Neural progenitor cell (in vitro differentiated cells): ENCODE measurements at regions not wholly inside any gene's neighbourhood (a gene's known extent, or its start where the extent isn't known, plus 50 kb on each side); places are given as distances from the start of the nearest gene placed in this dataset.

Source experiments
- EZH2phosphoT487 ChIP-seq: fragments of 200-600 bp; sonication (generic); IDR thresholded peaks from 2 replicates; pipeline ENCODE4 v1.6.1; 2017; ENCODE audit warnings: antibody characterized with exemption
- TF ChIP-seq, protein P1 (sequence below): fragments of 200-600 bp; sonication (generic); IDR thresholded peaks from 2 replicates; pipeline ENCODE4 v1.5.1; 2017; ENCODE audit warnings: antibody characterized with exemption, mild to moderate bottlenecking

DNA sequence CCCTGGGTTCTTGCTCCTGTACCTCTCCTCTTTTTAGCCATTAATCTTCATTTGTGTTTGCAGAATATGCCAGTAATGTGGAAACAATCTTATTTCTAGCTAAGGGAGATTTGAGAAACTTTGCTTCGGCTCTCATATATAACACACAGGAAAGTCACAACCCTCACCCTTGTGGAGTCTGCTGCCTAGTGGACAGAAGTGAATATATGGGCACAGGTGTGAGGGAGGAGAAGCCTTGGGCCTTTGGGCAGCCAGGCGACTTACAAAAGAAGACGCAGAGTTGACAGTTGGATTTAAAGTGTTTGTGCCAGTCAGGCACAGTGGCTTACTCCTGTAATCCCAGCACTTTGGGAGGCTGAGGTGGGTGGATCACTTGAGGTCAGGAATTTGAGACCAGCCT, 181.8 kb upstream of the TBL1XR1 start:
- TF ChIP-seq, protein P1, sequence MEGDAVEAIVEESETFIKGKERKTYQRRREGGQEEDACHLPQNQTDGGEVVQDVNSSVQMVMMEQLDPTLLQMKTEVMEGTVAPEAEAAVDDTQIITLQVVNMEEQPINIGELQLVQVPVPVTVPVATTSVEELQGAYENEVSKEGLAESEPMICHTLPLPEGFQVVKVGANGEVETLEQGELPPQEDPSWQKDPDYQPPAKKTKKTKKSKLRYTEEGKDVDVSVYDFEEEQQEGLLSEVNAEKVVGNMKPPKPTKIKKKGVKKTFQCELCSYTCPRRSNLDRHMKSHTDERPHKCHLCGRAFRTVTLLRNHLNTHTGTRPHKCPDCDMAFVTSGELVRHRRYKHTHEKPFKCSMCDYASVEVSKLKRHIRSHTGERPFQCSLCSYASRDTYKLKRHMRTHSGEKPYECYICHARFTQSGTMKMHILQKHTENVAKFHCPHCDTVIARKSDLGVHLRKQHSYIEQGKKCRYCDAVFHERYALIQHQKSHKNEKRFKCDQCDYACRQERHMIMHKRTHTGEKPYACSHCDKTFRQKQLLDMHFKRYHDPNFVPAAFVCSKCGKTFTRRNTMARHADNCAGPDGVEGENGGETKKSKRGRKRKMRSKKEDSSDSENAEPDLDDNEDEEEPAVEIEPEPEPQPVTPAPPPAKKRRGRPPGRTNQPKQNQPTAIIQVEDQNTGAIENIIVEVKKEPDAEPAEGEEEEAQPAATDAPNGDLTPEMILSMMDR, result no peak
- TF ChIP-seq EZH2phosphoT487, result no peak
